Kidney (tissue), 13 donors: ENCODE measurements at regions not wholly inside any gene's neighbourhood (a gene's known extent, or its start where the extent isn't known, plus 50 kb on each side); places are given as distances from the start of the nearest gene placed in this dataset.

Experiments
- DNase-seq, 5 donors: peaks; one replicate each; pipeline ENCODE4 v3.0.0-alpha.2; 2013 to 2020
- FAIRE-seq: peaks from 2 replicates; lab custom pipeline; 2012; peaks lifted over from hg19 to GRCh38; lab: Jason Lieb, UNC
- H3K27ac ChIP-seq, 2 donors: one replicate each; pipeline ENCODE4 v1.7.0; 2013; ENCODE audit warnings: low read depth in 2 of 2, low read length in 2 of 2, inconsistent platforms in 1 of 2
- H3K27me3 ChIP-seq: one replicate; pipeline ENCODE4 v1.7.1; 2013; ENCODE audit warnings: low read length, inconsistent platforms; ENCODE audit not compliant: control insufficient read depth, insufficient read depth
- H3K36me3 ChIP-seq, 3 donors: one replicate each; pipeline versions ENCODE4 v1.7.0 to v1.7.1; 2013; ENCODE audit warnings: low read length in 3 of 3, control low read depth in 1 of 3, inconsistent platforms in 1 of 3; ENCODE audit not compliant: insufficient read depth in 3 of 3, control insufficient read depth in 2 of 3
- H3K4me1 ChIP-seq, 3 donors: one replicate each; pipeline versions ENCODE4 v1.7.0 to v1.7.1; 2013; ENCODE audit warnings: low read length in 3 of 3, inconsistent platforms in 1 of 3, low read depth in 1 of 3; ENCODE audit not compliant: control insufficient read depth in 2 of 3, insufficient read depth in 2 of 3
- H3K4me3 ChIP-seq, 3 donors: one replicate each; pipeline versions ENCODE4 v1.7.0 to v1.8.1; 2013; ENCODE audit warnings: low read length in 3 of 3, control low read depth in 1 of 3, inconsistent platforms in 1 of 3
- H3K9ac ChIP-seq, 3 donors: one replicate each; pipeline versions ENCODE4 v1.7.0 to v1.7.1; 2013; ENCODE audit warnings: low read length in 3 of 3, control low read depth in 1 of 3, inconsistent platforms in 1 of 3
- H3K9me3 ChIP-seq, 3 donors: one replicate each; pipeline versions ENCODE4 v1.7.0 to v1.7.1; 2013; ENCODE audit warnings: low read length in 3 of 3, control low read depth in 1 of 3, inconsistent platforms in 1 of 3; ENCODE audit not compliant: control insufficient read depth in 2 of 3, insufficient read depth in 1 of 3
- CTCF ChIP-seq: IDR thresholded peaks from 3 replicates; pipeline ENCODE4 v1.5.1; 2012; ENCODE audit warnings: mild to moderate bottlenecking, moderate library complexity, borderline replicate concordance; ENCODE audit not compliant: insufficient read depth; ENCODE audit errors: extremely low read depth
- intact Hi-C: fragments of 100-400 bp; cut with DNase I; formaldehyde crosslinking; loops from one replicate; pipeline ENCODE4 v1.11.1; 2022
- donor health status: control.
- donor health status: control.
- donor health status: control.
- donor health status: control.
- donor health status: control.
- donor health status: DM: yes; HTN: yes; CAD: no.
- donor health status: Normal renal cell carcinoma (clear cell type).

GRCh38 chr3:127446756-127447155, 143.8 kb downstream of the TPRA1 start:
- H3K4me1 ChIP-seq, result no peaks in the 10 kb centered on the region
- H3K4me3 ChIP-seq, result no peak overlapping the region
- no peak overlapping the region for H3K9ac ChIP-seq
- no peaks in the 10 kb centered on the region for H3K9me3 ChIP-seq
- FAIRE-seq, result no peak
- intact Hi-C loops, result no loop called here
- DNase-seq, result peak in 1 of 5 donors; percentile 10
- H3K27me3 ChIP-seq, result no peaks in the 10 kb centered on the region
- no peaks in the 10 kb centered on the region for H3K36me3 ChIP-seq
- no peak overlapping the region for H3K27ac ChIP-seq
- no peak for TF ChIP-seq CTCF

GRCh38 chr3:127445581-127446343, 144.8 kb downstream of the TPRA1 start:
- Histone ChIP-seq H3K27me3 (no peaks in the 10 kb centered on the region), H3K36me3 (no peaks in the 10 kb centered on the region), H3K9ac (no peak overlapping the region), H3K4me3 (no peak overlapping the region), H3K9me3 (no peaks in the 10 kb centered on the region), H3K27ac (no peak overlapping the region), H3K4me1 (no peaks in the 10 kb centered on the region)
- DNase-seq (peak in 2 of 5 donors; percentile 11 to 58), FAIRE-seq (no peak)
- TF ChIP-seq CTCF, result no peak
- intact Hi-C loops, result no loop called here

- no peak for TF ChIP-seq CTCF
- no peaks in the 10 kb centered on the region for H3K36me3 ChIP-seq
- DNase-seq (peak in 2 of 5 donors; percentile 4 to 62), FAIRE-seq (no peak)
- H3K4me1 ChIP-seq, result no peaks in the 10 kb centered on the region
- intact Hi-C loops, result no loop called here
- H3K27ac ChIP-seq, result no peak overlapping the region
- H3K4me3 ChIP-seq, result no peak overlapping the region
- no peaks in the 10 kb centered on the region for H3K27me3 ChIP-seq
- no peak overlapping the region for H3K9ac ChIP-seq
- no peaks in the 10 kb centered on the region for H3K9me3 ChIP-seq
Measured at GRCh38 chr3:127444761-127445160, 145.8 kb downstream of the TPRA1 start.
